Islet precursor cell (in vitro differentiated cells): ENCODE measurements at regions not wholly inside any gene's neighbourhood (a gene's known extent, or its start where the extent isn't known, plus 50 kb on each side); places are given as distances from the start of the nearest gene placed in this dataset.
"Not testable (repeated sequence)": the region's sequence is repeated elsewhere in the genome, so short reads cannot be mapped to it uniquely, and the experiment has no call there.

Experiments
- DNase-seq: peaks from one replicate; pipeline ENCODE4 v3.0.0-alpha.2; 2018

DNA sequence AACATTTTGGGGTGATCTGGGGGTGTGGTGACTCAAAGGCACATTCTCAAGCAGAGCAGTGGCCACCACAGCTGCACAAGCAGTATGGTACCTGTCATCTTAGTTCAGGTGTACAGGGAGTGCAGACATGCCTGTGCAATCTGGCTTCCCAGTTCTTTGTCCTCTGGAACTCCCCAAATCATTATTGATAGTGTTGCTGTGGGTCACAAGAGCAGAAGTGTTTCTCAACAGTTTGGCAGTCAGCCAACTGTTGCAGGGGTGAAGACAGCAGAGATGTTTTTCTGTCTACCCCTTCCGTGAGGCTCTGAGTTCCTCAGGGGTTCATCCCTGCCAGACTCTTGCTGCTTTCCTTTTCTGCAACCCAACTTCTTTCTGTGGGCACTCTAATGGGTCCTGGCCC is 206.5 kb upstream of the ZSWIM2 start:
- no peak for DNase-seq

DNA sequence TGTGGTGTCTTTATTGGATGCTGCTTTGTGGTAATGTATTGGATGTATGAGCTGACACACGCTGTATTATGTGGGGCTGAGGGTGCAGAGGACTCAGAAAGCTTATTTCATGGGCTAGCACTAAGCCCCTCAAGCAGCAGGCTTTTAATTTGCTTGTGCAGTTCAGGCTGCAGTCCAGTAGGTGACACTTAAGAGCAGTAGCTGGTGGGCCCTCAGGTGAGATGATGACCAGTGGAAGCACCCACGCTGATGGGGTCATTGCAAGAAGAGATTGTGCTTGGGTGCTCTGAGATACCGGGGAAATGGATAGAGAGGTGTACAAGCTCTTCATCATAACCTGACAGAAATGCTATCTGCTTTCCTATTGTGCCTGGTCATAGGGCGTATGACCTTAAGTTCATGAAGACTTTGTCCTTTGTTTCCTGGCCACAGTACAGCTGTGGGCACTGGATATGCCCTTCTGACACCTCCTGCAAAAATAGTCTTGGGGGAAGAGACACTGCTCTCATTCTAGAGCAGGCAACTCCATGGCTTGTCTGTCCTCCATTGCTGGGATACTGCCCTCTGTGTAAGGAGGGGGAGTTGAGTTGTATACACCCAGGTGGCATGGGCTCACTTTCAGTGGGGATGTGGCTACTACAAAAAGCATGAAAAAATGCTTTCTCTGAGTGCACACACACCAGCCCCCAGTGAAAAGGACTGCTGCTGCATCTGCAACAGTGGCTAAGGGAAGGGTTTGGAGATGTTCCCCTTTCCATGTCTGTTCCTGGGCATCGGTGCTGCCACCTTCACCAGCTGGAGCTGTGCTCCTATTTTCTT is 205.7 kb upstream of the ZSWIM2 start:
- no peak for DNase-seq

DNA sequence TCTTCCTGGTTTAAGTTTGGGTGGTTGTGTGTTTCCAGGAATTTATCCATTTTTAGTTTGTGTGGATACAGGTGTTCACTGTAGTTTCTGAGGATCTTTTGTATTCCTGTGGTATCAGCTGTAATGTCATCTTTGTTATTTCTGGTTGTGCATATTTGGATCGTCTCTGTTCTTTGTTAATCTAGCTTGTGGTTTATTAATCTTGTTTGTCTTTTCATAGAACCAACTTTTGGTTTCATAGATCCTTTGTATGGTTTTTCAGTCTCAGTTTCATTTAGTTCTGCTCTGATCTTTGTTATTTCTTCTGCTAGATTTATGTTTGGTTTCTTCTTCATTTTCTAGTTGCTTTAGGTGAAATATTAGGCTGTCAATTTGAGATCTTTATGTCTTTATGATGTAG is 202.4 kb upstream of the ZSWIM2 start:
- no peak for DNase-seq

DNA sequence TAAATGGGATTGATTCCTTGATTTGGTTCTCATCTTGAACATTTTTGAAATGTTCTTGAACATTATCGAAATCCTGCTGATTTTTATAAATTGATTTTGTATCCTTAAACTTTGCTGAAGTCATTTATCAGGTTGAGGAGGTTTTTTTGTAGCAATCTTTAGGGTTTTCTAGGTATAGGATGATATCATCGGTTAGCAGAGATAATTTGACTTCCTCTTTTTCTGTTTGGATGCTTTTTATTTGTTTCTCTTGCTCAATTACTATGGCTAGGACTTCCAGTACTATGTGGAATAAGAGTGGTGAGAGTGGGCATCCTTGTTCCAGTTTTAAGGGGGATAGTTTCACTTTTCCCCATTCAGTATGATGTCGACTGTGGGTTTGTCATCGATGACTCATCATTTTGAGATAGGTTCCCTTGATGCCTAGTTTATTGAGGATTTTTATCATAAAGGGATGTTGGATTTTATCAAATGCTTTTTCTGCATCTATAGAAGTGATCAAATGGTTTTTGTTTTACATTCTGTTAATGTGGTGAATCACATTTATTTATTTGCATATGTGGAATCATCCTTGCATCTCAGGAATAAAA is 201.5 kb upstream of the ZSWIM2 start:
- DNase-seq: no peak

DNA sequence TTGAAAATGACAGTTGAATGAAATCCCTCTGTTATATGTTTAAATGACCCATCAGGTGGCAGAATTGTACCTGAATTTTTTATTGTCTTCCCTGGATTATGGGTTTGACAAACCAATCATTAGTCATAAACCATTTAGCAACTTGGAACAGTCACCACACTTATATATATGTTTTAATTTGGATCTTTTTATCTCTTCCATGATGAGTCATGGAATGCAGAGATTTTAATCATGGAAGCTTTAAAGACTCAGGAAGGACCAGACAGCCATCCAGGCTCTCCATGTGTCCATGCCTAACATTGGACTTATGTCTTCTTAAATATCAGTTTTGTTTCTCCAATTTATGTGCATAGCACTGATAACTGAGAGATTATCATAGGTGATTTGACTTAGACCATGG is 188.3 kb upstream of the ZSWIM2 start:
- no peak for DNase-seq

DNA sequence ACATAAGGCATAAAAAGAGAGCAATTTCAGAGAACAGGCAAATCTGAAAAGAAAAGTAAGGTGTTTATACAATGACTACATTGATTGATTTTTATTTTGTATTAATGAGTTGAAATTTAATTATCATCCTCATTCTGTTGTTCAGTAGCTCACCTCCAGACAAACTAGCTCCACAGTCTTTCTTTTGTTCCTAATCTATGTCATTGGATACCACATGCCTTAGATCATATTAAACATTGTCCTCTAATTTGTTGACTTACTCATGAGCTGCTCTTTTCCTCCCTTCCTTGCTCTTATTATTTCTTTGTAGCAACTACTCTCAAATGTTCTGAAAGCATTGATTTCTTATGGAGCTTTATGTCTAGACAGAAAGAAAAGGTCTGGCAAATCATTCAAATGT is 185.5 kb upstream of the ZSWIM2 start:
- DNase-seq: no peak

DNA sequence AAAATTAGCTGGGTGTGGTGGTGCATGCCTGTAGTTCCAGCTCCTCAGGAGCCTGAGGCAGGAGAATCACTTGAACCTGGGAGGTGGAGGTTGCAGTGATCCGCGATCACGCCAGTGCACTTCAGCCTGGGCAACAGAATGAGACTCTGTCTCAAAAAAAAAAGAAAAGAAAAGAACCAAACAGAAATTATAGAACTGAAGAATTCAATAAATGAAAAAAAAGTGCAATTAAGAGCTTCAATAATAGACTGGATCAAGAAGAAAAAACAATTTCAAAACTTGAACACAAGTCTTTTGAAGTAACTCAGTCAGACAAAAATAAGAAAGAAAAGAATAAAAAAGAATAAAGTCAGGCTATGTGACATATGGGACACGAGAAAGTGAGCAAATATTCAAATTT is 175.8 kb upstream of the ZSWIM2 start:
- DNase-seq: no peak

DNA sequence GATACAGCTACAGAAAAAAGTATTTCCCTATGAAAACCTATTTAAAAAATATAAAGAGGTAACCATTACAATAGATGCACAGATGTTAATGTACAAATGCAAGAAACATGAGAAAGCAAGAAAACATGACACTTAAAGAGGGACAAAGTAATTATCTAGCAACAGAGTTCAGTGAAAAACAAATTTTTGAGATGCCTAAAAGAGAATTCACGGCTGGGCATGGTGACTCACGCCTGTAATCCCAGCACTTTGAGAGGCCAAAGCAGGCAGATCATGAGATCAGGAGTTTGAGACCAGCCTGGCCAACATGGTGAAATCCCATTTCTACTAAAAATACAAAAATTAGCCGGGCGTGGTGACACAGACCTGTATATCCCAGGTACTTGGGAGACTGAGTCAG is 175.0 kb upstream of the ZSWIM2 start:
- not testable (repeated sequence) for DNase-seq

DNA sequence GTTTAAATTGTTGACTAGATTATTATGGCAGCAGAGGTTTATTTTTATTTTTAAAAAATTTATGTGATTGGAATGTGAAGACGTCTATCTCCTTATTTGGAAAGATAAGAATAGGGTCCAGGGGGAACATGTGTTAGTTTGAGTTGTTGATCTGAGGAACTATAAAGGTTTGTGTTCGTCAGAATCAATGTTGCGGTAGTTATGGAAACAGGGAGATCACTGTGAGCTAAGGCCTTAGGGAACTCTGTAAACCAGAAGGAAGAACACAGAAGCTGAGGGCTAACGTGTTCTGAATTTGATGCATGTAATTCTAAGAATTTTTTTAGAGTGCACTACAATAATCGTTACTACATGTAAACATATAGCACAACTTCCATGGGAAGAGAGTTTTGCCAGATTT is 168.5 kb upstream of the ZSWIM2 start:
- no peak for DNase-seq

DNA sequence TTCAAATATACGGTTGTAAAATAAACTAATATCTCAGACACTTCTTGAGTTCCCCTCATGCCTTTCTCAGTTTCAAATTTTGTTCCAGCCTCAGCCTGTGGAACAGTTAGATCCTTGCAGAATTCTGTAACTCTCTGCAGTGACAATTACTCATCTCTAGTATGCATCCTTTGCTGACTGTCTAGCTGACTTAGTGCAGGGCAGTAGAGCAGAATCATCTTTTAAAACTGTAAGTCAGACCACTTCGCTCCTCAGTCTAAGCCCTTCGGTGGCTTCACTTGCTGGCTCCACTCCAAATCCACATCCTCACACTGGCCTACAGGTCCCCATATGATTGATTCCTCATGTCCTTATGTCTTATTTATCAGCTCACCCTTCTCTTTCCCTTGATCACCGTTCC is 164.1 kb upstream of the ZSWIM2 start:
- no peak for DNase-seq

DNA sequence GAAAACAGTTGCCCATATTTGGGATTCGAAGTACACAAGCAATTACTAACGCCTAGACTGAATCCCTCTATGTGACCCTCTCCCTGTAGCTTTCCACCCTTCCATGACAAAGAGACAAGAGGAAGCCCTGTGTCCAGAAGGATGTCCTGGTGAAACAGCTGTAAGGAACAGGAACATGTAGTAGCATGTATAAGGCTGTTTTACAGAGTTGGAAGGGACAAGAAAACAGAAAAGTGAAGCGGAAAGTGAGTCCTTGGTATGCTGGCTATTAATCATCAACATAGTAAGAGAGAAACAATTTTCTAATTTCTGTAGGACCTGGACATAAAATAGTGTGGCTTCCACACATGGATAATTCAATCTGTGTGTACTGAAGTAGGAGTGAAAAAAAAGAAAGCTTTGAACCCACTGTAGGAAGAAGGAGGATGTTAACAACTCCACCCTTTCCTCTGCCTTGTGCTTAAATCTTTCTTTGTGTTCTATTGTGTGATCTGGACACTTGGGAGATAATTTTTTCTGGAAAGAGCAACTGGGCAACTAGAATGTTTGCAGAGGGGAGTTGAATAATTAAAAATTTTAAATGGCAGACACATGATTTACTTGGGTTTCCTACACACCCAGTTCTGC is 162.3 kb upstream of the ZSWIM2 start:
- no peak for DNase-seq

DNA sequence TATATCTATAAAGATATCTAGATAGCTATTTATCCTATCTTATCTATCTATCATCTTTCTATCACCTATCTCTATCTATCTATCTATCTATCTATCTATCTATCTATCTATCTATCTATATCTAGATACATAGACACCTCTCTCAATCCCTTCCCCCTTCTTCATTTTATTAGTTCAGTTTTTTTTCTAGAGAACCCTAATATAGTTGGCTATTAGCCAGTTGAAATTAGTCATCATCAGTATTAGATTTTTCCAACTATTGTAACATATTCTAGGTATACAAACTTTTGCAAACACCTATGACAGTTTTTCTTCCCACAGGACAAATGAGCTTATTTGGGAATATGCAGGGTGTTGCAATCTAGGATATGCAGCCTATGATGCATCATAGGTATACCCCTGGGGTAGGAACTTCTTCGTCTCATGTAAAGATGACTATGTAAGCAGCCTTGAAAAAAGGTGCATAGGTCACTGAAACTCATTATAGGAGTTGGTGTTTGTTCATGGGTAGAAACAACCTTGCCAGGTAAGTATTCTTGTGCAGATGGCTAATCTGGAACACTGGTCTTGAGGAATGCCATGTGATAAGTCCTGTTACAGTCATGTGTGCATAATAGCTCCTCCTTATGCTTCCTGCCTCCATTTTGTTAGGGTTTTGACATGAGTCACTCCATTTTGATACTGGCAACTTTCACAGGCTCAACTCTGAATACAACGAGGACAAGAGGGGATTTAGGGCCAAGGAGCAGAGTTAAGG is 160.7 kb upstream of the ZSWIM2 start:
- DNase-seq: no peak

DNA sequence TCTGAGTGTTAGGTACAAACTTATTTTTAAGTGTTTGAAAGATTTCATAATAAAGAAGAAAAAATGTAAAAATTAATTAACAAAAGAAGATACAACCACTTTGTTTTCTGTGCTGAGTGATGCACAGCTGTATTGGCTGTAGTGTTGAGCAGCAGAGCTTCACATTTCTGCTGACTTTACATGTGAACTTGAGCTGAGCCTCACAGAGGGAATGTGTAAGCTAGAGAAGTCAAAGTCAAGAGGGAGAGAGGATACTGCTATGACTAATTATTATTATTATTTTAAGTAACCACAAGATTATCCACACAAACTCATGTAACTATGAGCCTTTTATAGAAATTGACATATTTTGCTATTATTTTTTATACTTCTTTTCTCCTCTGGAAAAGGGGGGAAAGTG is 159.1 kb upstream of the ZSWIM2 start:
- no peak for DNase-seq

DNA sequence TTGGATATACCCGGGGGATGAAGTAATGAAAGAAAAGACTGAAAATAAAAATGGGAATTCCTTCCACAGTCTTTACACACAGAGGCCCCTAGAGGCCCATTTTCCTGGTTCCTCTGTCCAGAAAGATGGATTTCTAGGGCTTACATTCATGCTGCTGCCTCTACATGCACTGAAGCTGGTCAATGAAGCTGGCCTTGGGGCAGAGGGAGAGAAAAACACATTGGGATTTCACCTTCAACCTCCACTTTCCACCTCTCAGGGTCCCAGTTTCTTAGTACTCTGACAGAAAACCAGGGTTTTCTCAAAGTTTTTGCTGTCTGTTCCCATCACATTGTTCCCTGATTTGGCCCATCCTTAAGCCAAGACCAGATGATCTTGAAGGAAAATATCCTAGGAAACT is 154.6 kb upstream of the ZSWIM2 start:
- no peak for DNase-seq

DNA sequence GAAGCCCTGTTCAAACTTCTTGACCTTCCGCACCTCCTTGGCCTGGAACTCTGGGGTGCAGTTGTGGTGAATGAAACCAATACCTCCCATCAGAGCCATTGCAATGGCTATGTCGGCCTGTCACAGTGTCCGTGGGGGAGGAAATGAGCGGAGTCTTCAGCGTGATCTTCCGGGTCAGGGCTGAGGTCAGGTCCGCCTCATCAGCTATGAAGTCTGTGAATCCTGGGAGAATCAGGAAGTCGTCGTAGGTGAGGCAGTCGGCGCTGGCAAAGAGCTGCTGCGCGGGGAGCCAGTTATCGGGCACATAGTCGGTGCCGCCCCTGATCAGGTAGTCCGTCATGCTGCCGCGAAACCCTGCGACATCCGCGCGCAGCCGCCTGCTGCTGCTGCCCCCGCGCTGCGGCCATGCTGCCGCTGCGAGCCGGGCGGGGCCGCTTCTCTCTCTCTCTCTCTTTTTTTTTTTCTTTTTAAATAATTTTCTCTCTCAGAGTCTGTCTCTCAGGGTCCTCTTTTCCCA is 154.1 kb upstream of the ZSWIM2 start:
- DNase-seq: no peak

DNA sequence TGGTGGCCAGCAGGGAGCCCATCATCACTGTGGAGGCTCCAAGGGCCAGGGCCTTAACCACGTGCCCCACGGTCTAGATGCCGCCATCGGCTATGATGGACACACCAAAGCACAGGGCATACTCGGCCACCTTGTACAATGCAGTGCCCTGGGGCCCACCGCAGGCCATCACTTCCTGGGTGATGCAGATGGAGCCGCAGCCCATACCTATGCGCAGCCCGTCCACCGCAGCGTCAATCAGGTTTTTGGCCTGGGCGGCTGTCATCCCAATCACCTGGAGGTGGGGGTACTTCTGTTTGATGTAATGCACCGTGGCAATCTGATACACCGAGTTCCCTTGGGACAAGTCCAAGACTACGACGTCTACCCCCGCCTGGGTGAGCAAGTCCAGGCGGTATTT is 153.3 kb upstream of the ZSWIM2 start:
- no peak for DNase-seq

DNA sequence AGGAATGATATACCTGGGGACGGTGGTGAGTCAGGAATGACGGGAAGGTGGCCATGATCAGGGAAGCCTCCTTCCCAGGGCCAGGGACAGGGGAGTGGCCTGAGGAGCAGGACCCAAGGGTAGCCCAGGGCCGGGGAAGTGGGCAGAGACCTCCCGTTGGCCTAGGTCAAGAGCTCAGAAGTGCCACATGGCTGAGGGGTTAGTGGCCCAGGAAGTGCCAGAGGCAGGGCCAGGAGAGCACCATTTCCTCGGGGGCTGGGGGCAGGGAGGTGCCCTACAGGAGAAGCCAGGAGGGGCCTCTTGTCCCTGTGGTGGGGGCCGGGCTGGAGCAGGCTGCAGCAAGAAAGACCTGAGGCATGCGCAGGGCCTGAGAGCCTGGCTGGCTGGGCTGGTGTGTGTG is 152.3 kb upstream of the ZSWIM2 start:
- DNase-seq: no peak

DNA sequence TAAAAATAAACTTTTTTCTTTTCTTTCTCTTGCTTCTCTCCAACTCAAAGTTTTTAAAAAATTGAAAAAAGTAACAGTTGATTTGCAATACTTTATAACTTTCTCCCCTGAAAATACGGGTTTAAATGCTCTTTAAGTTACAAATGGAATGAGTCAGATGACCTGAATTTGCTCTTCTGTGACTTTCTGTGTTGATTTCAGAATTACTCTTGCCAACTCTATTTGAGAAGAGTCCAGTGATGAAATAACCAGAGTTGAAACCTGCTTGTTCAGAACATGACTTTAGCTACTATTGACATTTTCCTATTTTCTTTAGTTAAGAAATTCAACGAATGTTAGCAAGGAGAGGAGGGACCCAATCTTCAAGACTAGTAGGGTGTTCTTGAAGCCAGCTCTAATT is 146.1 kb upstream of the ZSWIM2 start:
- no peak for DNase-seq

DNA sequence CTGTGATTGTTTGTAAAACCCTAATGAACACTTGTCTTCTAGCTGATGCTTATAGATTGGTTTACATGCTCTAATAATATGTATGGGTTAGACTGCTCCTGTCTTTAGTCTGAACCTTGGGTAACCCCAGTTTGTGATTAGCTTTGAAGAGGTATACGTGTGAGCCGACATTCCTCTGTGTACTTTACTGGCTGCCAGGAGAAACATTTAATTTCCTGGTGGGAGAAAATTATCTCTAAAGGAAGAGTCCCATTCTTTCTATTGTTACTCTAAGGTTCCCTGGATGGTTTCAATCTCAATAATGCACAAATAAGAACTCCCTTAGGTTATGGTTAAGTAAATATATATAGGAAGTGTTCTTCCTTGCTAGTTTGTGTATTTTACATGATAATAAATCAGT is 143.6 kb upstream of the ZSWIM2 start:
- no peak for DNase-seq

DNA sequence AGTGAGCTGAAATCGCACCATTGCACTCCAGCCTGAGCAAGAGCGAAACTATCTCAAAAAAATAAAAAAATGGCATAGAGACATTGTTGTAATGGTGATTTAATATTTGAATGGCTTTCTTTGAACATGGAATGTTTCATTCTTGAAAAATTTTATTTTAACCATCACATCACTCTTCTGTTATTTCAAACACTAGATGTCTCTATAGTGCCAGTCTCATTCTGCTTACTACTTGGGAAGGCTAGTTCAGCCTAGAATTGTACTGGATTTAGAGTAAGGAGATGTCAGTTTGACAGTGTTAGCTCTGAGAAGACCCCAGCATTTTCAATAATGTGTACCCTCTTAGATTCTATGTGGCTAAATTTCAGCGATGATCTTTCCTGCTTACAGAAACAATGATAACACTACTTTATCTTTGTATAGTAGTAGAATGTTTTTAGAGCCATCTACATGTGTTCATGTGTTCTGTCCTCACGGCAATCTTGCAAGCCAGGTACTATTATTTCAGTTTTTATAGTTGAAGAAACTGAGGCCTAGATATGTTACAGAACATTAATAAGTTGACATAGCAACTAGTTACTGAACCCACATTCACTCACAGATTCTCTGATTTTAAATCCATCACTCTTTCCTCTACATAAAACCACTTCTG is 142.9 kb upstream of the ZSWIM2 start:
- DNase-seq: no peak

DNA sequence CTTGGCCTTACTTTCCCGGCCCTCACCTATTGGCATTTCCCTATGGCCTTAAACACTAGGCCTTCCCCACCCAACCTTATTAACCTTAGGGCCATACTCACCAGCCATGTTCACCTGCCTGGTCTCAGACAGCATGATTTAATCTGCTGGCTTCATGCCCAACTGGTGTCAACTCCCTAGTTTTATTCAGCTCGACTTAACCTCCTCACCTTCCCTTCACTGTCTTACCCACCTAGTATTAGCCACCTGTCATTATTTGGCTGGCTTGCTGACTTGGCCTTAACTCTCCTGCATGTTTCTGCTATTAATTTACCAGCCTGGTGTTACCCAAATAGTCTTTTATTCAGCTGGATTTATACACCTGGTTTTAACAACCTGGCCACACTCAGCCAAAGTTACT is 136.0 kb upstream of the ZSWIM2 start:
- no peak for DNase-seq

DNA sequence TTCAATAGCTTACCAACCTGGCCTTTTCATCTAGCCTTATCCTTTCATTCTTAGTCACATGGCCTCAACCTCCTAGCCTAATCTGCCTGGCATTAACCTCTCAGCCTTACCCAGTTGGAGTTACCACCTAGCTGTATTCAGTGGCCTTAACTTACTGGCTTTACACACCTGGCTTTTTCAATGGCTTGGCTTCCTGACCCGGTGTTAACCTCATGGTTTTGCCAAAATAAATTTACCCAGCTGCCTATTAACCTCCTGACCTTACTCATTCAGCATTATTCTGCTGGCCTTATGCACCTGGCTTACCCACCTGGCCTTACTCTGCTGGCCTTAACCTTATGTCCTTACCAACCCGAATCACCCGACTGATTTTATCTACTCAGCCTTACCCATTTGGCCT is 135.5 kb upstream of the ZSWIM2 start:
- no peak for DNase-seq
